ENCODE measurements at regions not wholly inside any gene's neighbourhood (a gene's known extent, or its start where the extent isn't known, plus 50 kb on each side); places are given as distances from the start of the nearest gene placed in this dataset.

- Histone ChIP-seq H2AFZ (ENCODE audit: low read depth, low read length, severe bottlenecking) (no peak overlapping the region), H3F3A (ENCODE audit: insufficient read depth) (no peaks in the 10 kb centered on the region), H3K4me3 (ENCODE audit: insufficient read depth, low read length, poor library complexity, severe bottlenecking) (no peak overlapping the region), H3K9me3 (ENCODE audit: insufficient read depth, low read length) (no peaks in the 10 kb centered on the region), H3K9me2 (replicated peaks; ENCODE audit: insufficient read depth, low read length) (no peaks in the 10 kb centered on the region), H3K27ac (ENCODE audit: low read depth, low read length) (no peak overlapping the region), H3K36me3 (ENCODE audit: low read length) (no peaks in the 10 kb centered on the region), H3K79me2 (ENCODE audit: insufficient read depth, low read length) (no peaks in the 10 kb centered on the region), H4K20me1 (ENCODE audit: low read depth, low read length) (no peaks in the 10 kb centered on the region), H3K4me2 (ENCODE audit: low read depth, low read length, poor library complexity, severe bottlenecking) (no peak overlapping the region), H3K9ac (ENCODE audit: low read length) (no peak overlapping the region), H3K27me3 (ENCODE audit: low read length) (no peaks in the 10 kb centered on the region)
- TF ChIP-seq CTCF (IDR thresholded peaks at IDR 0.05; ENCODE audit: insufficient read depth, low read length, poor library complexity, severe bottlenecking) (no peak), EZH2phosphoT487 (conservative IDR thresholded peaks at IDR 0.05; ENCODE audit: low read length) (no peak)
These were observed 234.3 kb downstream of the TEX29 start for GRCh38 chr13:111554539-111555267.

GRCh38 chr13:111555268-111555808 lies 234.9 kb downstream of the TEX29 start:
- Histone ChIP-seq H4K20me1 (ENCODE audit: low read depth, low read length) (no peaks in the 10 kb centered on the region), H3K27ac (ENCODE audit: low read depth, low read length) (no peak overlapping the region), H3K9me3 (ENCODE audit: insufficient read depth, low read length) (no peaks in the 10 kb centered on the region), H2AFZ (ENCODE audit: low read depth, low read length, severe bottlenecking) (no peak overlapping the region), H3K27me3 (ENCODE audit: low read length) (no peaks in the 10 kb centered on the region), H3K9me2 (replicated peaks; ENCODE audit: insufficient read depth, low read length) (no peaks in the 10 kb centered on the region), H3F3A (ENCODE audit: insufficient read depth) (no peaks in the 10 kb centered on the region), H3K4me3 (ENCODE audit: insufficient read depth, low read length, poor library complexity, severe bottlenecking) (no peak overlapping the region), H3K36me3 (ENCODE audit: low read length) (no peaks in the 10 kb centered on the region), H3K4me2 (ENCODE audit: low read depth, low read length, poor library complexity, severe bottlenecking) (no peak overlapping the region), H3K9ac (ENCODE audit: low read length) (no peak overlapping the region), H3K79me2 (ENCODE audit: insufficient read depth, low read length) (no peaks in the 10 kb centered on the region)
- TF ChIP-seq CTCF (IDR thresholded peaks at IDR 0.05; ENCODE audit: insufficient read depth, low read length, poor library complexity, severe bottlenecking) (no peak), EZH2phosphoT487 (conservative IDR thresholded peaks at IDR 0.05; ENCODE audit: low read length) (no peak)

GRCh38 chr13:111555903-111556302 lies 235.5 kb downstream of the TEX29 start:
- H3K9me2 ChIP-seq (replicated peaks; ENCODE audit: insufficient read depth, low read length), result no peaks in the 10 kb centered on the region
- H4K20me1 ChIP-seq (ENCODE audit: low read depth, low read length), result no peaks in the 10 kb centered on the region
- TF ChIP-seq CTCF (IDR thresholded peaks at IDR 0.05; ENCODE audit: insufficient read depth, low read length, poor library complexity, severe bottlenecking) (no peak), EZH2phosphoT487 (conservative IDR thresholded peaks at IDR 0.05; ENCODE audit: low read length) (no peak)
- no peaks in the 10 kb centered on the region for H3F3A ChIP-seq (ENCODE audit: insufficient read depth)
- H3K27me3 ChIP-seq (ENCODE audit: low read length), result no peaks in the 10 kb centered on the region
- H3K9ac ChIP-seq (ENCODE audit: low read length), result no peak overlapping the region
- no peaks in the 10 kb centered on the region for H3K36me3 ChIP-seq (ENCODE audit: low read length)
- H3K4me2 ChIP-seq (ENCODE audit: low read depth, low read length, poor library complexity, severe bottlenecking), result no peak overlapping the region
- no peak overlapping the region for H2AFZ ChIP-seq (ENCODE audit: low read depth, low read length, severe bottlenecking)
- H3K79me2 ChIP-seq (ENCODE audit: insufficient read depth, low read length), result no peaks in the 10 kb centered on the region
- no peak overlapping the region for H3K4me3 ChIP-seq (ENCODE audit: insufficient read depth, low read length, poor library complexity, severe bottlenecking)
- H3K27ac ChIP-seq (ENCODE audit: low read depth, low read length), result no peak overlapping the region
- H3K9me3 ChIP-seq (ENCODE audit: insufficient read depth, low read length), result no peaks in the 10 kb centered on the region
